Activated naive CD4-positive, alpha-beta T cell treated with anti-CD3 and anti-CD28 coated beads, Interleukin-2, amount 10 ng/mL, durations not matched to agents 7 days and 5 days (primary cell): ENCODE measurements at regions not wholly inside any gene's neighbourhood (a gene's known extent, or its start where the extent isn't known, plus 50 kb on each side); places are given as distances from the start of the nearest gene placed in this dataset.

Experiments
- CTCF ChIA-PET: fragments of 350-600 bp; sonication (Branson Sonifier 250); formaldehyde crosslinking; loops from one replicate; lab custom pipeline; 2021; ENCODE audit warnings: antibody characterized with exemption; lab: Charles Lee
- DNase-seq: peaks from one replicate; pipeline ENCODE4 v3.0.0-alpha.2; 2020
- H3K27ac Mint-ChIP-seq: one replicate; pipeline ENCODE4 v1.8.0; 2021; ENCODE audit warnings: mild to moderate bottlenecking, moderate library complexity, mixed read lengths
- H3K27me3 Mint-ChIP-seq: one replicate; pipeline ENCODE4 v1.8.0; 2021; ENCODE audit warnings: mild to moderate bottlenecking, mixed read lengths
- H3K36me3 Mint-ChIP-seq: one replicate; pipeline ENCODE4 v1.8.0; 2021; ENCODE audit warnings: mixed read lengths
- H3K4me1 Mint-ChIP-seq: one replicate; pipeline ENCODE4 v1.8.0; 2021; ENCODE audit warnings: mixed read lengths
- H3K4me3 Mint-ChIP-seq: one replicate; pipeline ENCODE4 v1.8.0; 2021; ENCODE audit warnings: mild to moderate bottlenecking, moderate library complexity, mixed read lengths
- H3K9me3 Mint-ChIP-seq: one replicate; pipeline ENCODE4 v1.8.0; 2021; ENCODE audit warnings: mixed read lengths

- no peaks in the 10 kb centered on the region for H3K9me3 Mint-ChIP-seq
- peaks cover 30% of the 10 kb centered on the region for H3K27me3 Mint-ChIP-seq
- no peak overlapping the region for H3K27ac Mint-ChIP-seq
- H3K4me1 Mint-ChIP-seq, result no peaks in the 10 kb centered on the region
- H3K36me3 Mint-ChIP-seq, result no peaks in the 10 kb centered on the region
- no peak for DNase-seq
- H3K4me3 Mint-ChIP-seq, result no peak overlapping the region
- CTCF ChIA-PET, result interaction anchor here (0.6 kb wide), 1 partner anchor 480 kb away, joined by 4 read pairs; no protein-coding TSS in a partner anchor
Observed at GRCh38 chr2:9092383-9093282, 89.1 kb upstream of the MBOAT2 start.

DNA sequence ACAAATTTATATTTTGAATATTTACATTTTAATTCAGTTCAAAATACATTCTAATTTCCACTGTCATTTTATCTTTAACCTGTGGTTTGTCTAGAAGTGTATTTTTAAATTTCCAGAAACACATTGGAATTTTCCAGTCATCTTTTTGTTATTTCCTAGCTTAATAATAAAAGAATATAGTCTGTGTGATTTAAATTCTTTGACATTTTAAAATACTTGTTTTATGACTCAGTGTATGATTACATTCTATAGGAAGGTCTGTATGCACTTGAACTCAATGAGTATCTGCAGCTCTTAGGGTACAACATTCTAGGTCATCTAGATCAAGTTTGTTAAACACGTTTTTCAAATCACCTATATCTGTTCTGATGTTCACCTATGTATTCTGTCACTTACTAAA, 88.3 kb upstream of the MBOAT2 start:
- H3K27me3 Mint-ChIP-seq, result peaks cover 30% of the 10 kb centered on the region

DNA sequence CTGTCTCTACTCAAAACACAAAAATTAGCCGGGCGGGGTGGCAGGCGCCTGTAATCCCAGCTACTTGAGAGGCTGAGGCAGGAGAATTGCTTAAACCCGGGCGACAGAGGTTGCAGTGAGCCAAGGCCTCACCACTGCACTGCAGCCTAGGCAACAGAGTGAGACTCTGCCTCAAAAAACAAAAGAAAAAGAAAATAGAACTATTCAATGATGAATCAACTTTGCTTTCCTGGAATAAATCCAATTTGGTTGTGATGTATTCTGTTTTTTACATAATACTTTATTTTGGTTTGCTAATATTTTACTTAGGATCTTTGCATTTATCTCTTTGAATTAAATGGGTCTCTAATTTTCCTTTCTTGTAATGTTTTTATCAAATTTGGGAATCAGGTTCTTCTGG, 86.3 kb upstream of the MBOAT2 start:
- no peak for DNase-seq
- Mint-ChIP-seq H3K4me3 (no peak overlapping the region), H3K9me3 (no peaks in the 10 kb centered on the region), H3K36me3 (no peaks in the 10 kb centered on the region), H3K27me3 (peaks cover 12% of the 10 kb centered on the region), H3K27ac (no peak overlapping the region), H3K4me1 (no peaks in the 10 kb centered on the region)
- CTCF ChIA-PET, result no interaction called here

More for the DNA sequence above, 88.3 kb upstream of the MBOAT2 start:
- no peak for DNase-seq
- Mint-ChIP-seq H3K4me1 (no peaks in the 10 kb centered on the region), H3K4me3 (no peak overlapping the region), H3K36me3 (no peaks in the 10 kb centered on the region), H3K27ac (no peak overlapping the region), H3K9me3 (no peaks in the 10 kb centered on the region)
- CTCF ChIA-PET, result no interaction called here

- H3K27me3 Mint-ChIP-seq, result peaks cover 3% of the 10 kb centered on the region
- H3K27ac Mint-ChIP-seq, result no peak overlapping the region
- H3K4me1 Mint-ChIP-seq, result no peaks in the 10 kb centered on the region
- H3K9me3 Mint-ChIP-seq, result no peaks in the 10 kb centered on the region
- H3K36me3 Mint-ChIP-seq, result no peaks in the 10 kb centered on the region
- no peak for DNase-seq
- H3K4me3 Mint-ChIP-seq, result no peak overlapping the region
- CTCF ChIA-PET, result no interaction called here
Observed at GRCh38 chr2:9087121-9087681, 83.7 kb upstream of the MBOAT2 start.

GRCh38 chr2:9086465-9086864, 83.0 kb upstream of the MBOAT2 start:
- CTCF ChIA-PET, result no interaction called here
- H3K27ac Mint-ChIP-seq, result no peak overlapping the region
- H3K9me3 Mint-ChIP-seq, result peaks cover under 1% of the 10 kb centered on the region
- H3K36me3 Mint-ChIP-seq, result no peaks in the 10 kb centered on the region
- no peaks in the 10 kb centered on the region for H3K4me1 Mint-ChIP-seq
- H3K27me3 Mint-ChIP-seq, result peaks cover 3% of the 10 kb centered on the region
- DNase-seq, result no peak
- no peak overlapping the region for H3K4me3 Mint-ChIP-seq

- Mint-ChIP-seq H3K4me3 (no peak overlapping the region), H3K27me3 (peaks cover 3% of the 10 kb centered on the region), H3K4me1 (no peaks in the 10 kb centered on the region), H3K36me3 (no peaks in the 10 kb centered on the region), H3K27ac (no peak overlapping the region), H3K9me3 (peaks cover 3% of the 10 kb centered on the region)
- DNase-seq, result no peak
- CTCF ChIA-PET, result no interaction called here
Observed at GRCh38 chr2:9085353-9085752, 81.9 kb upstream of the MBOAT2 start.

GRCh38 chr2:9083287-9083686, 79.8 kb upstream of the MBOAT2 start:
- CTCF ChIA-PET, result no interaction called here
- Mint-ChIP-seq H3K4me1 (no peaks in the 10 kb centered on the region), H3K4me3 (no peak overlapping the region), H3K9me3 (peaks cover 3% of the 10 kb centered on the region), H3K36me3 (no peaks in the 10 kb centered on the region), H3K27ac (no peak overlapping the region), H3K27me3 (peaks cover 3% of the 10 kb centered on the region)
- no peak for DNase-seq

DNA sequence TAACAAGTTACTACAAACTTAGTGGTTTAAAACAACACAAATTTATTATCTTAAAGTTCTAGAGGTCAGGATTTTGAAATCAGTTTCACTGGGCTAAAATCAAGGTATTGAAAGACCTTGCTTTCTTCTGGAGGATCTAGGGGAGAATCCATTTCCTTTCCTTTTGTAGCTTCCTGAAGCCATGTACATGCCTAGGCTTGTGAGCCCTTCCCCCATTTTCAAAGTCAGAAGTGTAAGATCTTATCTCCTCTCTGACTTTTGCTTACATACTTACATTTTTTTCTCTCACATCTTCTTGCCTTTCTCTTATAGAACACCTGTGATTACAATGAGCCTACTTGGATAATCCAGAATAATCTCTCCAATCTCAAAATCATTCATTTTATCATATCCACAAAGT, 78.7 kb upstream of the MBOAT2 start:
- DNase-seq, result no peak
- CTCF ChIA-PET, result no interaction called here
- no peaks in the 10 kb centered on the region for H3K27me3 Mint-ChIP-seq
- no peak overlapping the region for H3K27ac Mint-ChIP-seq
- no peaks in the 10 kb centered on the region for H3K36me3 Mint-ChIP-seq
- H3K9me3 Mint-ChIP-seq, result peaks cover 3% of the 10 kb centered on the region
- no peaks in the 10 kb centered on the region for H3K4me1 Mint-ChIP-seq
- H3K4me3 Mint-ChIP-seq, result no peak overlapping the region

- CTCF ChIA-PET, result no interaction called here
- Mint-ChIP-seq H3K36me3 (no peaks in the 10 kb centered on the region), H3K9me3 (peaks cover 3% of the 10 kb centered on the region), H3K27ac (no peak overlapping the region), H3K27me3 (no peaks in the 10 kb centered on the region), H3K4me1 (no peaks in the 10 kb centered on the region), H3K4me3 (no peak overlapping the region)
- DNase-seq, result no peak
Observed at GRCh38 chr2:9081750-9082149, 78.3 kb upstream of the MBOAT2 start.

DNA sequence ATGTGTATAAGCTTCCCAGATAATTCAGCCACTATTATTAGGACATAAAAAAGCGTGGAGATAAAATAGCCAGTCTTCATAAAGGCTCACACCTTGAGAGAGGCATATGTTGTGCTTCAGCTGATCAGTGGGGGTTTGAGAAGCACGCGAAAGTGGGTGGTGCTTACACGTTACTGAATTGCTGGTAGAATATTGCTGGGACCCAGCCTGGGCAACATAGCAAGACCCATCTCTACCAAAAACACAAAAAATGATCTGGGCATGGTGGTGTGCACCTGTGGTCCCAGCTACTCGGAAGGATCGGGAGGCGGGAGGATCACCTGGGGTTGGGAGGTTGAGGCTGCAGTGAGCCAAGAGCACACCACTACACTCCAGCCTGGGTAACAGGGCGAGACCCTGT, 74.9 kb upstream of the MBOAT2 start:
- Mint-ChIP-seq H3K36me3 (no peaks in the 10 kb centered on the region), H3K9me3 (peaks cover 3% of the 10 kb centered on the region), H3K4me1 (no peaks in the 10 kb centered on the region), H3K27me3 (no peaks in the 10 kb centered on the region), H3K4me3 (no peak overlapping the region), H3K27ac (no peak overlapping the region)
- no peak for DNase-seq
- CTCF ChIA-PET, result no interaction called here

GRCh38 chr2:9077691-9078090, 74.2 kb upstream of the MBOAT2 start:
- Mint-ChIP-seq H3K4me3 (no peak overlapping the region), H3K27me3 (peaks cover 4% of the 10 kb centered on the region), H3K4me1 (no peaks in the 10 kb centered on the region), H3K9me3 (peaks cover 3% of the 10 kb centered on the region), H3K27ac (no peak overlapping the region), H3K36me3 (no peaks in the 10 kb centered on the region)
- DNase-seq, result no peak
- CTCF ChIA-PET, result no interaction called here

DNA sequence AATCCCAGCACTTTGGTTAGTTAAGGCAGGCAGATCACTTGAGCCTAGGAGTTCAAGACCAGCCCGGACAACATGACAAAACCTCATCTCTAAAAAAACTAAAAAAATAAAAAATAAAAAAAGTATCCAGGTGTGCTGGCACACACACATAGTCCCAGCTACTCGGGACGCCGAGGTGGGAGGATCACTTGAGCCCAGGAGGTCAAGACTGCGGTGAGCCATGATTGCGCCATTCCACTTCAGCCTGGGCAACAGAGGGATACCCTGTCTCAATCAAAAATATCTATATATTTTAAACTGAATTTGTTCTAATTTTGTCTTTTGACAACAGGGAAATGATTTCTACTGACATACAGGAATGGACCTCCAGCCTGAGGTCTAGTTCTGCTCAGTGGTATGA, 73.3 kb upstream of the MBOAT2 start:
- no peaks in the 10 kb centered on the region for H3K36me3 Mint-ChIP-seq
- H3K4me1 Mint-ChIP-seq, result no peaks in the 10 kb centered on the region
- H3K27ac Mint-ChIP-seq, result no peak overlapping the region
- H3K9me3 Mint-ChIP-seq, result peaks cover 3% of the 10 kb centered on the region
- CTCF ChIA-PET, result interaction anchor here (0.8 kb wide), 1 partner anchor 63 kb away, joined by 3 read pairs; no protein-coding TSS in a partner anchor
- H3K4me3 Mint-ChIP-seq, result no peak overlapping the region
- DNase-seq, result no peak
- H3K27me3 Mint-ChIP-seq, result peaks cover 5% of the 10 kb centered on the region

GRCh38 chr2:9076210-9076609, 72.7 kb upstream of the MBOAT2 start:
- DNase-seq, result no peak
- Mint-ChIP-seq H3K9me3 (no peaks in the 10 kb centered on the region), H3K4me3 (no peak overlapping the region), H3K36me3 (no peaks in the 10 kb centered on the region), H3K4me1 (no peaks in the 10 kb centered on the region), H3K27ac (no peak overlapping the region), H3K27me3 (peaks cover 11% of the 10 kb centered on the region)
- CTCF ChIA-PET, result interaction anchor here (0.8 kb wide), 1 partner anchor 63 kb away, joined by 3 read pairs; no protein-coding TSS in a partner anchor

DNA sequence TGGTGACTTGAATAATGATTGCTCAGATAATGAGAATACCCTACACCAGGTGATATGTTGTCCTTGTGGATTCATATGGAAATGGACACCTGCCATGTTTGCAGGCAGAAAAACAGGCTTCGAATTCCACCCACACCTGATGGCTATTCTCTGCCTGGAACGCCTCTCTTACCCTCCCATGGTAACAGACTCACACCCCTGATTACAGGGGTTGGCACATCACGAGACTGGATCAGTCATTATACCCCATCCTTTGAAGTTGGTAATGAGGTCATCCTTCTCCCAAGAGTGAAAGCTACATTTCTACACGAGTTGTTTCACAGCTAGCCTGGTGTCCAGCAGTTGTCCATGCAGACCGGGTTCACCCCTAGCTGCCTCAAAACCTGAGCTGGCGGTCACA, 71.4 kb upstream of the MBOAT2 start:
- Mint-ChIP-seq H3K36me3 (no peaks in the 10 kb centered on the region), H3K9me3 (no peaks in the 10 kb centered on the region), H3K27me3 (peaks cover 15% of the 10 kb centered on the region), H3K4me1 (no peaks in the 10 kb centered on the region), H3K4me3 (no peak overlapping the region), H3K27ac (no peak overlapping the region)
- DNase-seq, result no peak
- CTCF ChIA-PET, result no interaction called here

- CTCF ChIA-PET, result no interaction called here
Observed at GRCh38 chr2:9071584-9072124, 68.2 kb upstream of the MBOAT2 start.

More at GRCh38 chr2:9071584-9072124, 68.2 kb upstream of the MBOAT2 start:
- peaks cover 2% of the 10 kb centered on the region for H3K9me3 Mint-ChIP-seq
- H3K27me3 Mint-ChIP-seq, result peaks cover 15% of the 10 kb centered on the region
- no peaks in the 10 kb centered on the region for H3K36me3 Mint-ChIP-seq
- no peak overlapping the region for H3K4me3 Mint-ChIP-seq
- no peak overlapping the region for H3K27ac Mint-ChIP-seq
- no peaks in the 10 kb centered on the region for H3K4me1 Mint-ChIP-seq
- no peak for DNase-seq
